ENCODE measurements at regions not wholly inside any gene's neighbourhood (a gene's known extent, or its start where the extent isn't known, plus 50 kb on each side); places are given as distances from the start of the nearest gene placed in this dataset.

DNA sequence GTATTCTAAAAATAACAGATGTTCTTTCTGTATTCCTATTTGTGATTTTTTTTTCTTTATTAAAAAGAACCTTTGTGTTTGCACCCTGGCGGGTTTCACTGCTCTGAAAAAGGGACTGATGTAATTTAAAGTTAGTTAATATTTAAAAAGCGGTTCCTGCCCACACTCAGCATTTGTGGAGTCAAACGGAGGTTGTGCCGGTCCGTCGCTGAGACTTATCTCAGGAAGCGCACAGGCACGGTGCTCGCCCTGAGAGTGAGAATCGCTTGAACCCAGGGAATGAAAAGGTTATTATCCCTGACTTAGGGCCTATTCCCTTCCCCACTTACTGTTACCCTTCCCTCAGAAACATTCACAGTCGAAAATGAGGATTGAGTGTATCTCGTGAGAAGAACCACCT, 366.7 kb downstream of the THBS2 start:
- no peaks in the 10 kb centered on the region for H3K27me3 ChIP-seq (ENCODE audit: insufficient read depth, low read length, poor library complexity)
- no peak overlapping the region for H3K4ac ChIP-seq (ENCODE audit: low read depth, low read length)
- no peaks in the 10 kb centered on the region for H3K4me1 ChIP-seq (ENCODE audit: control insufficient read depth, low read depth, low read length)
- no peak overlapping the region for H2BK120ac ChIP-seq (ENCODE audit: low read depth, low read length)
- H3K79me2 ChIP-seq (ENCODE audit: control insufficient read depth, insufficient read depth, low read length), result no peaks in the 10 kb centered on the region
- no peak overlapping the region for H3K56ac ChIP-seq (ENCODE audit: low read length)
- no peak overlapping the region for H4K5ac ChIP-seq (ENCODE audit: low read length)
- WGBS (ENCODE audit: extremely low coverage, insufficient coverage, low lambda C conversion rate), result no CpG with 5 or more reads among the region's 12 CpGs
- H3K27ac ChIP-seq (ENCODE audit: low read depth, low read length), result no peak overlapping the region
- H2AK5ac ChIP-seq (ENCODE audit: low read length), result no peak overlapping the region
- no peak for DNase-seq
- no peak overlapping the region for H3K4me2 ChIP-seq (ENCODE audit: low read length)
- no peak overlapping the region for H4K8ac ChIP-seq (ENCODE audit: low read depth, low read length)
- no peaks in the 10 kb centered on the region for H3K36me3 ChIP-seq (ENCODE audit: control insufficient read depth, insufficient read depth, low read length)
- H2BK5ac ChIP-seq (ENCODE audit: low read length), result no peak overlapping the region
- H2BK15ac ChIP-seq (replicated peaks; ENCODE audit: low read depth), result no peak overlapping the region
- H3K4me3 ChIP-seq (ENCODE audit: low read length), result no peak overlapping the region
- no peak overlapping the region for H3K18ac ChIP-seq (ENCODE audit: low read length)
- no peak overlapping the region for H3K23ac ChIP-seq (ENCODE audit: low read length)
- no peaks in the 10 kb centered on the region for H3K79me1 ChIP-seq (ENCODE audit: low read length)
- no peak overlapping the region for H3K9ac ChIP-seq (ENCODE audit: low read length)

DNA sequence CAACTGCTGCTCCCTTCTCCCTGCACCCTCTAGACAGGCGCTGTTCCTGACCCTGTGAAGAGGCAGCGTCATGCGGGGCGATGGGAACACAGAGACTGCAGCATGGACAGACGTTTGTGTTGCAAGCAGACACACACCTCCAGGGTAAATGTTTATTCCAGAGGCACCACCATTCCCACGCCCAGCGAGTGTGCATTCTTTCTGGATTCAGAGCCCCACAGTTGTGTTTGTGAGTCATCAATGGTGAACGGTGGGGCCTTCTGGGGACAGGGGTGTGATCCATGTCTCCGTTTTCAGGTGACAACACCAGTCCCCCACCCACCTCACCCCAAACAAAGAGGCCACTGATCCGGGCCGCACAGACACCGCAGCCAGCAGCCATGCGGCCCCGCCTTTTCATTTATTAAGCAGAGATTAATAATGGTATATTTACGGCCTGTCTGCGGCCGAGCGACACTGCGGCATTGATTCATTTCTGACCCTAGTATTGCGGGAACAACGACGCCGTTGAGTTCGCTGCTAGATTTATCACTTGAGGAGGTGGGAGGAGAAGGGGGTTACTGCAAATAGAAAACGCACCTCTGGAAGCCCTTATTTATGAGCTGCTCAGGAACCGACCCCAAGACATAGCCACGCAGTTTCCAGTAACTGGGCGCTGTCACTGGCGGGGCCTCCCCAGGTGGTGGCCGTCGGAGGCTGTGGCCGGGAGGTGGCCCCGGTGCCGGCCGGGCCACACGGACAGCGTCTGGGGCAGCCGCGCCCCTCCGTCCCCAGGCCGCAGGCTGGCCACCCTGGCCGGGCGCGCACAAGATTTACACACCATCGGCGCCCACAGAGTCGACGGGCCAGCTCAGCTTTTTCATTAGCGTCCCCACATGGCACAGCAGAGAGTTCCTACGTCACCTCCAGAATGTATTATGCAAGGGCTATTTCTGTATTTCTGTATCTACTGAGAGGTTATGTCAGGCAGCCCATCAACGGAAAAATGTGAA, 367.6 kb downstream of the THBS2 start:
- peak overlapping the region; percentile 9 for H3K56ac ChIP-seq (ENCODE audit: low read length)
- no peak overlapping the region for H4K8ac ChIP-seq (ENCODE audit: low read depth, low read length)
- no peaks in the 10 kb centered on the region for H3K79me2 ChIP-seq (ENCODE audit: control insufficient read depth, insufficient read depth, low read length)
- DNase-seq, result no peak
- no peak overlapping the region for H4K5ac ChIP-seq (ENCODE audit: low read length)
- H3K27ac ChIP-seq (ENCODE audit: low read depth, low read length), result no peak overlapping the region
- no peak overlapping the region for H2AK5ac ChIP-seq (ENCODE audit: low read length)
- H2BK120ac ChIP-seq (ENCODE audit: low read depth, low read length), result no peak overlapping the region
- H3K4ac ChIP-seq (ENCODE audit: low read depth, low read length), result no peak overlapping the region
- H3K4me1 ChIP-seq (ENCODE audit: control insufficient read depth, low read depth, low read length), result no peaks in the 10 kb centered on the region
- no peak overlapping the region for H2BK5ac ChIP-seq (ENCODE audit: low read length)
- H3K18ac ChIP-seq (ENCODE audit: low read length), result no peak overlapping the region
- H3K4me2 ChIP-seq (ENCODE audit: low read length), result no peak overlapping the region
- H3K23ac ChIP-seq (ENCODE audit: low read length), result no peak overlapping the region
- no peak overlapping the region for H3K4me3 ChIP-seq (ENCODE audit: low read length)
- no CpG with 5 or more reads among the region's 51 CpGs for WGBS (ENCODE audit: extremely low coverage, insufficient coverage, low lambda C conversion rate)
- no peaks in the 10 kb centered on the region for H3K36me3 ChIP-seq (ENCODE audit: control insufficient read depth, insufficient read depth, low read length)
- H2BK15ac ChIP-seq (replicated peaks; ENCODE audit: low read depth), result no peak overlapping the region
- no peaks in the 10 kb centered on the region for H3K79me1 ChIP-seq (ENCODE audit: low read length)
- no peak overlapping the region for H3K9ac ChIP-seq (ENCODE audit: low read length)
- no peaks in the 10 kb centered on the region for H3K27me3 ChIP-seq (ENCODE audit: insufficient read depth, low read length, poor library complexity)

GRCh38 chr6:168885196-168885595, 368.4 kb downstream of the THBS2 start:
- H3K56ac ChIP-seq (ENCODE audit: low read length), result no peak overlapping the region
- no peak overlapping the region for H3K23ac ChIP-seq (ENCODE audit: low read length)
- no peak overlapping the region for H3K9ac ChIP-seq (ENCODE audit: low read length)
- H3K27ac ChIP-seq (ENCODE audit: low read depth, low read length), result no peak overlapping the region
- H2BK5ac ChIP-seq (ENCODE audit: low read length), result no peak overlapping the region
- WGBS (ENCODE audit: extremely low coverage, insufficient coverage, low lambda C conversion rate), result no CpG with 5 or more reads among the region's 9 CpGs
- H4K8ac ChIP-seq (ENCODE audit: low read depth, low read length), result no peak overlapping the region
- no peak overlapping the region for H2BK15ac ChIP-seq (replicated peaks; ENCODE audit: low read depth)
- H3K4me1 ChIP-seq (ENCODE audit: control insufficient read depth, low read depth, low read length), result no peaks in the 10 kb centered on the region
- H4K5ac ChIP-seq (ENCODE audit: low read length), result no peak overlapping the region
- no peak overlapping the region for H3K4me3 ChIP-seq (ENCODE audit: low read length)
- no peak overlapping the region for H2AK5ac ChIP-seq (ENCODE audit: low read length)
- H2BK120ac ChIP-seq (ENCODE audit: low read depth, low read length), result no peak overlapping the region
- no peaks in the 10 kb centered on the region for H3K36me3 ChIP-seq (ENCODE audit: control insufficient read depth, insufficient read depth, low read length)
- no peak overlapping the region for H3K18ac ChIP-seq (ENCODE audit: low read length)
- H3K27me3 ChIP-seq (ENCODE audit: insufficient read depth, low read length, poor library complexity), result no peaks in the 10 kb centered on the region
- no peaks in the 10 kb centered on the region for H3K79me2 ChIP-seq (ENCODE audit: control insufficient read depth, insufficient read depth, low read length)
- no peaks in the 10 kb centered on the region for H3K79me1 ChIP-seq (ENCODE audit: low read length)
- H3K4me2 ChIP-seq (ENCODE audit: low read length), result no peak overlapping the region
- H3K4ac ChIP-seq (ENCODE audit: low read depth, low read length), result no peak overlapping the region
- no peak for DNase-seq

DNA sequence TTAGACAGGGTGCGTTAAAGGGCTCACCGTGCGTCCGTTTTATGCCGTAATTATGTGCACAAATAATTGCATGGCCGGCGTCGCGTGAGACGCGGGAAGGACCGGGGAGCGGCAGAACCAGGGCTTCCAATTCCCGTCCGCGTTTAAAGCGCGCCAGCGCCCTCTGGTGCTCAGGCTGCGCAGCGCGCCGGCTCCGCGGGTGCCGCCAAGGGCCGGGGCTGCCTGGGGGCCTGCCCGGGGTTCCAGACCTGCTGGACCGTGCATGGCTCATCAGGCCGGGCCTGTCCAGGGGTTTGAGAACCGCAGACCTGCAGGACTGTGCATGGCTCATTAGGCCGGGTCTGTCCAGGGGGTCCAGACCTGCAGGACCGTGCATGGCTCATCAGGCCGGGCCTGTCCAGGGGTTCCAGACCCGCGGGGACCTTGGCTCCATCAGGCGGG, 369.0 kb downstream of the THBS2 start:
- Histone ChIP-seq H3K4ac (ENCODE audit: low read depth, low read length) (no peak overlapping the region), H2BK120ac (ENCODE audit: low read depth, low read length) (no peak overlapping the region)

GRCh38 chr6:168884050-168884645, 369.5 kb downstream of the THBS2 start:
- no peaks in the 10 kb centered on the region for H3K4me1 ChIP-seq (ENCODE audit: control insufficient read depth, low read depth, low read length)
- H3K18ac ChIP-seq (ENCODE audit: low read length), result no peak overlapping the region
- H3K27me3 ChIP-seq (ENCODE audit: insufficient read depth, low read length, poor library complexity), result no peaks in the 10 kb centered on the region
- H4K5ac ChIP-seq (ENCODE audit: low read length), result no peak overlapping the region
- H3K4ac ChIP-seq (ENCODE audit: low read depth, low read length), result no peak overlapping the region
- no peak overlapping the region for H3K27ac ChIP-seq (ENCODE audit: low read depth, low read length)
- H4K8ac ChIP-seq (ENCODE audit: low read depth, low read length), result no peak overlapping the region
- H2BK120ac ChIP-seq (ENCODE audit: low read depth, low read length), result no peak overlapping the region
- no peaks in the 10 kb centered on the region for H3K36me3 ChIP-seq (ENCODE audit: control insufficient read depth, insufficient read depth, low read length)
- H2BK15ac ChIP-seq (replicated peaks; ENCODE audit: low read depth), result no peak overlapping the region
- no peak for DNase-seq
- peak overlapping the region; percentile 43 for H3K9ac ChIP-seq (ENCODE audit: low read length)
- H2AK5ac ChIP-seq (ENCODE audit: low read length), result no peak overlapping the region
- no peaks in the 10 kb centered on the region for H3K79me2 ChIP-seq (ENCODE audit: control insufficient read depth, insufficient read depth, low read length)
- H3K56ac ChIP-seq (ENCODE audit: low read length), result peak overlapping the region; percentile 77
- no CpG with 5 or more reads among the region's 21 CpGs for WGBS (ENCODE audit: extremely low coverage, insufficient coverage, low lambda C conversion rate)
- H2BK5ac ChIP-seq (ENCODE audit: low read length), result no peak overlapping the region
- H3K4me3 ChIP-seq (ENCODE audit: low read length), result no peak overlapping the region
- H3K79me1 ChIP-seq (ENCODE audit: low read length), result no peaks in the 10 kb centered on the region
- peak overlapping the region; percentile 21 for H3K4me2 ChIP-seq (ENCODE audit: low read length)
- H3K23ac ChIP-seq (ENCODE audit: low read length), result no peak overlapping the region

More for the DNA sequence above, 369.0 kb downstream of the THBS2 start:
- no peak overlapping the region for H3K18ac ChIP-seq (ENCODE audit: low read length)
- H3K27ac ChIP-seq (ENCODE audit: low read depth, low read length), result no peak overlapping the region
- peak; percentile 63 for DNase-seq
- H2BK15ac ChIP-seq (replicated peaks; ENCODE audit: low read depth), result no peak overlapping the region
- H2BK5ac ChIP-seq (ENCODE audit: low read length), result no peak overlapping the region
- peak overlapping the region; percentile 21 for H3K4me2 ChIP-seq (ENCODE audit: low read length)
- no peak overlapping the region for H4K8ac ChIP-seq (ENCODE audit: low read depth, low read length)
- no peaks in the 10 kb centered on the region for H3K4me1 ChIP-seq (ENCODE audit: control insufficient read depth, low read depth, low read length)
- H3K4me3 ChIP-seq (ENCODE audit: low read length), result no peak overlapping the region
- peak overlapping the region; percentile 77 for H3K56ac ChIP-seq (ENCODE audit: low read length)
- no peak overlapping the region for H4K5ac ChIP-seq (ENCODE audit: low read length)
- peak overlapping the region; percentile 43 for H3K9ac ChIP-seq (ENCODE audit: low read length)
- no peaks in the 10 kb centered on the region for H3K27me3 ChIP-seq (ENCODE audit: insufficient read depth, low read length, poor library complexity)
- WGBS (ENCODE audit: extremely low coverage, insufficient coverage, low lambda C conversion rate), result no CpG with 5 or more reads among the region's 37 CpGs
- no peak overlapping the region for H3K23ac ChIP-seq (ENCODE audit: low read length)
- no peaks in the 10 kb centered on the region for H3K36me3 ChIP-seq (ENCODE audit: control insufficient read depth, insufficient read depth, low read length)
- H3K79me1 ChIP-seq (ENCODE audit: low read length), result no peaks in the 10 kb centered on the region
- H2AK5ac ChIP-seq (ENCODE audit: low read length), result no peak overlapping the region
- no peaks in the 10 kb centered on the region for H3K79me2 ChIP-seq (ENCODE audit: control insufficient read depth, insufficient read depth, low read length)
